ENCODE measurements at regions not wholly inside any gene's neighbourhood (a gene's known extent, or its start where the extent isn't known, plus 50 kb on each side); places are given as distances from the start of the nearest gene placed in this dataset.

- TF ChIP-seq, protein P1, sequence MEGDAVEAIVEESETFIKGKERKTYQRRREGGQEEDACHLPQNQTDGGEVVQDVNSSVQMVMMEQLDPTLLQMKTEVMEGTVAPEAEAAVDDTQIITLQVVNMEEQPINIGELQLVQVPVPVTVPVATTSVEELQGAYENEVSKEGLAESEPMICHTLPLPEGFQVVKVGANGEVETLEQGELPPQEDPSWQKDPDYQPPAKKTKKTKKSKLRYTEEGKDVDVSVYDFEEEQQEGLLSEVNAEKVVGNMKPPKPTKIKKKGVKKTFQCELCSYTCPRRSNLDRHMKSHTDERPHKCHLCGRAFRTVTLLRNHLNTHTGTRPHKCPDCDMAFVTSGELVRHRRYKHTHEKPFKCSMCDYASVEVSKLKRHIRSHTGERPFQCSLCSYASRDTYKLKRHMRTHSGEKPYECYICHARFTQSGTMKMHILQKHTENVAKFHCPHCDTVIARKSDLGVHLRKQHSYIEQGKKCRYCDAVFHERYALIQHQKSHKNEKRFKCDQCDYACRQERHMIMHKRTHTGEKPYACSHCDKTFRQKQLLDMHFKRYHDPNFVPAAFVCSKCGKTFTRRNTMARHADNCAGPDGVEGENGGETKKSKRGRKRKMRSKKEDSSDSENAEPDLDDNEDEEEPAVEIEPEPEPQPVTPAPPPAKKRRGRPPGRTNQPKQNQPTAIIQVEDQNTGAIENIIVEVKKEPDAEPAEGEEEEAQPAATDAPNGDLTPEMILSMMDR (IDR thresholded peaks at IDR 0.05 in 4 of 5, conservative IDR thresholded peaks at IDR 0.05 in 1 of 5): no peak
- TF ChIP-seq POLR2A (IDR thresholded peaks at IDR 0.05): no peak
Measured at GRCh38 chr6:43941174-43941573, 171.2 kb downstream of the VEGFA start.
